Stimulated activated CD4-positive, alpha-beta T cell treated with anti-CD3 and anti-CD28 coated beads, Interleukin-1b, Interleukin-23, amount 100 ng/mL, for 24 hours (primary cell): ENCODE measurements at regions not wholly inside any gene's neighbourhood (a gene's known extent, or its start where the extent isn't known, plus 50 kb on each side); places are given as distances from the start of the nearest gene placed in this dataset.

Source experiments
- DNase-seq, 4 experiments: peaks; one replicate each; pipeline ENCODE4 v3.0.0-alpha.2; 2020; ENCODE audit warnings: low read depth in 4 of 4, low spot score in 1 of 4

- DNase-seq, result no peak
These were observed 95.4 kb downstream of the RMI2 start for GRCh38 chr16:11440657-11441012.

DNA sequence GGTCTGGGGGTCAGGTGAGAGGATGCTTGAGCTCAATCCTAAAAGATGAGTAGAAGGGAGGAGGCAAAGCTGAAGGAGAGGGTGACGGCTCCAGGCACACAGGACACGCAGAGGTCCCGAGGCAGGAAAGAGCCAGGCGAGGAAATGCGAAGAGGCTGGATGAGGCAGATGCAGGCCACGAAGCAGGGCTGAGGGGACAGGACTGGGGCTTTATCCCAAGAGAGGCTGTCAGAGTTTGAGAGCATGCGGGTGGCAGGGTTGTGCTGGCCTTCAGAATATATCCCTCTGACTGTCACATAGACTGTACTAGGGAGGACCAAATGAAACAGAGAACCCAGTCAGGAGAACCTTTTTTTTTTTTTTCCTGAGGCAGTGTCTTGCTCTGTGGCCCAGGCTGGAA is 100.2 kb downstream of the RMI2 start:
- no peak for DNase-seq

DNA sequence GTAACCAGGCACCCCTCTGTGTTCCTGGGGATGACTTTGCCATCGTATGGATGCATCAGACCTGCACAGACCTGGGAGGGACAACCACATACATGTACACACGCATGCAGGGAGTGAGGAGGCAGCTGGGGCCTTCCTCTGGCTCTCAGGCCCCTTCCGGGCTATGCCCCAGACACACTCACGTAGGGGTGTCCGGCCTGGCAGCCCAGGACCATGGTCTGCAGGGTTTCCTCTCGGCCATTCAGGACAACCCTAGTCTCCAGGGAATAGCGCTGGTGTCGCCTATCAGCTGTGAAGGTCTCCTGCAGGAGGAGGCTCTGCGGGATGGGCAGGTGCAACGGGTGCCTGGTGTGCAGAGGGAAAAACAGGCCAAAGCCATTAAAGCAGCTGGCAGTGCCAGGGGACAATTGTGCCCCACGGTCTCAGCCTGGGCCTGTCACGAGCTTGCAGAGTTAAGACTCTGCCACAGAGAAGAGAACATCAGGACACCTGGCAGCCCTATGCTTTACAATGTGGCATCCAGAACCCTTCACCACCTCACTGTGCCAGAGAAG is 101.4 kb downstream of the RMI2 start:
- no peak for DNase-seq

DNA sequence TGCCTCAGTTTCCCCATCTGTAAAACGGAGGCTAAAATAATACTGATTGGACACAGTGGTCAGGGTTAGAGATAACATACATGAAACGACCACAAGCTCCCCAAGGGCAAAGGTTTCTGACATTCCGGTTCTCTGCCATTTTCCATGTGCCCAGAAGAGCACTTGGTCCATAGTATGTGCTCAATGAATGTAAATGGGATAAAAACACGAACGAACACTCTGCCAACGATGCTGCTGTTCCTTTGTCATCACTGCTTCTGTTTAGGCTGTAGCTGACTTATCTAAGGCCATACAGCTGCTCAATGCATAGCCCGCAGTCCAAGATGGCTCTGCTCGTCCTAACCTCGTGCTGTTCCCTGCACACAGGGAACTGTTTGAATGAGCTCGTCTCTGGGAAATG is 102.0 kb downstream of the RMI2 start:
- DNase-seq, result no peak

DNA sequence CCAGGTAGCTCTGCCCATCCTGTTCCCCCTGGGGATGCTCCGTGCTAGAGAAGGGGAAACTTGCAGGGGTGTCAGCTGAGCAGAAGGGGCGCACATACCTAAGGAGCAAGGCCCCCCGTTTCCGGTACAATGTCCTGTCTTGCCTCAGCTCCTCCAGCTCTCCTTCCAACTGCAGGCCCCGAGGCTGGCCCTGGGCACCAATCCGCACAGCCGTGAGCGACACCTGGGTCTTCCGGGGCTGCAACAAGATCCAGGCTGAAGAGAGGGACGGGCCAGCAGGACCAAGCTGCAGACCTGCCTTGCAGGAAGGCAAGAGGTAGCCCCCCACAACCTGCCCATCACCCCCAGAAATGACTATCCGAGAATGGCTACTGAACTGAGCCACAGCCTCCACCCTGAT is 102.6 kb downstream of the RMI2 start:
- DNase-seq, result no peak

DNA sequence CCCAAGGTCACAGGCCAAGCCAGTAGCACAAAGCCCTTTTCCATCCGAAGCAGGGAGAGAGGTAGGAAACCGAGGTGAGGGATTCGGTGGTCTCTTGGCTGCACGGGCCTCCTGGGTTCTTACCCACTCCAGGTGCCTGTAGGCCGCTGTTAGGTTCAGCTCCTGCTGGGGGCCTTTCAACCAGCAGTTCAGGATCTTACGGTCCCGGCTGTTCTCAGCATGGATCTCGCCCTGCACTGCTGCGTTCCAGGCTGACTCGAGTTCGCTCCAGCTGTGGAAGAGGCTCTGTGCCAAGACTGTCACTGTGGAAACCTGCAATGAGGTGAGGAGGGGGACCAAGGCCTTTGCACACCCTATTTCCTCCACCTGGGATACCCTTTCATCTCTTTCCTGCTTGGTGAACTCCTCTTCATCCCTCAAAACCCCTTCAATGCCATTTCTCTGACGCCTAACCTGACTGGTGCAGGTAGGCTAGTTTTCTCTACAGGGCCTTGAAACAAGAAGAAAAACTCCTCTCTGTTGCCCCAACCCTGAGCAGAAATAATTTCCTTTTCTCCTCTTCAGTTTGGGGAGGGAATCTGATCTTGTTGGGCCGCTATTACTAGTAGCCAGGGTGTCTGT is 103.6 kb downstream of the RMI2 start:
- DNase-seq, result no peak

GRCh38 chr16:11449716-11450115 is 104.5 kb downstream of the RMI2 start:
- DNase-seq, result no peak

DNA sequence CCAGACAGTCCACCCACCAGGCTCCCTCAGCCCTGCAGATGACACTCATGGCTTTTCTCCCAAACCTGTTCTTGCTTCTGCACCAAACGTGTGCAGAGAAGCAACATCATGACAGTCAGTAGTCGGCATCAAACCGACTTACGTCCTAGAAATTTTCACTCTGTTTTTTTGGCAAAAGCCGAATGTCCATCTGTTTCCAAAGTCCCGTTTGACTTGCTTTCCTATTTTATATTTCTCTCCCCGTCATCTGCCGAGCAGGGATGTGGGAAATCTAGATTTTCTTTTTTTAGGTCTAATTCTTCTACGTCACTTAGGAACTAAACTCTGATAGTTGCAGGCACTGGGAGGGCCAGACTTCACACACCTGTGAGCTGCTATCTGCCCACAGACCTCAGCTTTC is 104.9 kb downstream of the RMI2 start:
- no peak for DNase-seq

DNA sequence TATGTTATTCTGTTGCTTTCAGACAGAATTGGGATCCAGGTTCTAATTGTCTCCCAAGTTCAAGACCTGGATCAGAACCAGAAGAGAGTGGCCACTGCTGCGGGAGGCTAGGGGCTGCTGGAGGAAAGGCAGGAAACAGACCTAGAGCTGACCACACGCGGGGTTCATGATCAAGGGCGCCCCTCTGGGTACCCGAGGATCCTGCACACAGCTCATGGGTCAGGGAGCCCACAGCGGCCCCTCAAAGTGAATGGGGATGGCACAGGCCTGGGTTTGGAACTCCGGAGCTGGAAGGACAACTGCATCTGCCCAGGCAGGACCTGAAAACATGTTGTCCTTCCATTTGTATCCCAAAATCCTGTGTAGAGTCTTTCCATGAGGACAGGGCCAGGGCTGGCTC is 107.0 kb downstream of the RMI2 start:
- DNase-seq, result no peak

GRCh38 chr16:11452746-11453389 is 107.6 kb downstream of the RMI2 start:
- DNase-seq, result no peak

- no peak for DNase-seq
These were observed 111.5 kb downstream of the RMI2 start for GRCh38 chr16:11456741-11457140.

DNA sequence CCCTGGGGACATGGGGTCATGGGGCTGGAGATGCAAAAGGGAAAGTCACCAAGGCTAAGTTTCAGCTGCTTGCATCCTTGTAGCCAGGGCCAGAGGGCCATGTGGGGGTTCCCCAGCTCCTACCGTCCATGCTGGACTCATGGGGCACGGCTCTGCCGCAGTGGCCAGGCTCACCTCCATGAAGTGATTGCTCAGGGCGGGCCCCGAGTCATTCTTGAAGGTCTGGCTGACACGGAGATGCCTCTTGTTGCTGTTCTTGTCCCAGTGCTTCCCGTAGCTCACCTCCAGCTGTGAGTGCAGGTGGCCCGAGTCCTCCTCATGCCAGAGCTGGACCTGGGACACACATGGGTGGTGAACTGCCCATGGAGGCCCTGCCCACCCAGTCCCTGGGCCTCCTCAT is 114.5 kb downstream of the RMI2 start:
- no peak for DNase-seq

GRCh38 chr16:11460820-11461594 is 115.7 kb downstream of the RMI2 start:
- DNase-seq, result no peak

DNA sequence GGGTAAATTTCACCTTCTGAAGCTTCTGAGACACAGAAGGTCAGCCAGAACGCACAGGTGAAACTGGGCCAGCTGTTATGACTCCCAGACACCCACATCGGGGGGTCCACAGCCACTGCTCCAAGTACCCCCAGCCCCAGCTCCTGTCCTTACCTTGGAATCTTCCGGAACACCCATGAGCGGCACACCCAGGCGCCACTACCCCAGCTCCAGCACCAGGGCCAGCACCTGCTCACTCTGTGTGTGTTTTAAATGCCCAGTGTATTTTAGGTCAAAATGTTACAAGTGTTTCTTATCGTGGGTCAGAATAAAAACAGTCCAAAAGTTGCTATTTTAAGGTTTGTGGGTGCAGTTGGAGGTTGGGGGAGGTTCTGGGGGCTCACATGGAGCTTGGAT is 116.3 kb downstream of the RMI2 start:
- no peak for DNase-seq

GRCh38 chr16:11462036-11462435 is 116.8 kb downstream of the RMI2 start:
- no peak for DNase-seq

DNA sequence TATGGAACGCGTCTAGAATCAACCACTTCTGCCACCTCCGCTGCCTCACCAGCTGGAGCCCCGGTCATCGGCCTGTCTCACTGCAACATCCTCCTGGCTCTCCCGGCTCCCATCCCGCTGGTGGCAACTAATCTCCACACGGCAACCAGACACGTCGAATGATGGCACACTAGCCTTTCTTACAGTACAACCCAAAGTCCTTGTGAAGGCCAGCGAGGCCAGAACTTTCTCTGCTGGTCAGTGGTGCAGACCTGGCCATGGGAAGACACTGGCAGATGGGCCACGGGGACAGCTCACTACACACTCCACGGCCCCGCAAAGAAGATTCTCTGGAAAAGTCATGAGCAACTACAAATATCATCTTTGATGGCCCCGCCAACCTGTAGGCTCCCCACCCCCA is 117.6 kb downstream of the RMI2 start:
- no peak for DNase-seq

GRCh38 chr16:11464241-11464640 is 119.0 kb downstream of the RMI2 start:
- DNase-seq, result no peak

- DNase-seq, result no peak
These were observed 120.4 kb downstream of the RMI2 start for GRCh38 chr16:11465675-11466074.

GRCh38 chr16:11470676-11471415 is 115.9 kb downstream of the LITAF start:
- no peak for DNase-seq

- no peak for DNase-seq
These were observed 115.2 kb downstream of the LITAF start for GRCh38 chr16:11471548-11471947.

GRCh38 chr16:11472410-11472809 is 114.3 kb downstream of the LITAF start:
- DNase-seq, result no peak

GRCh38 chr16:11472851-11473250 is 113.9 kb downstream of the LITAF start:
- DNase-seq, result no peak
